GM13977 (cell line): ENCODE measurements at regions not wholly inside any gene's neighbourhood (a gene's known extent, or its start where the extent isn't known, plus 50 kb on each side); places are given as distances from the start of the nearest gene placed in this dataset.

Source experiments
- DNase-seq: peaks from one replicate; pipeline ENCODE4 v3.0.0; 2012; ENCODE audit warnings: low spot score
- in situ Hi-C: fragments of 300-500 bp; cut with MboI; formaldehyde crosslinking; loops from one replicate; pipeline ENCODE4 v1.12.0; 2022; ENCODE audit warnings: low sequenced_read_pairs, low pct_unique_long_range_greater_than_20kb, mixed read lengths, inconsistent platforms; ENCODE audit not compliant: unreplicated experiment
- TF ChIP-seq, protein P1 (sequence below): IDR thresholded peaks from 2 replicates; pipeline ENCODE4 v1.5.1; 2012; ENCODE audit warnings: mild to moderate bottlenecking, control low read depth; ENCODE audit not compliant: insufficient read depth; ENCODE audit errors: extremely low read depth, missing control alignments

DNA sequence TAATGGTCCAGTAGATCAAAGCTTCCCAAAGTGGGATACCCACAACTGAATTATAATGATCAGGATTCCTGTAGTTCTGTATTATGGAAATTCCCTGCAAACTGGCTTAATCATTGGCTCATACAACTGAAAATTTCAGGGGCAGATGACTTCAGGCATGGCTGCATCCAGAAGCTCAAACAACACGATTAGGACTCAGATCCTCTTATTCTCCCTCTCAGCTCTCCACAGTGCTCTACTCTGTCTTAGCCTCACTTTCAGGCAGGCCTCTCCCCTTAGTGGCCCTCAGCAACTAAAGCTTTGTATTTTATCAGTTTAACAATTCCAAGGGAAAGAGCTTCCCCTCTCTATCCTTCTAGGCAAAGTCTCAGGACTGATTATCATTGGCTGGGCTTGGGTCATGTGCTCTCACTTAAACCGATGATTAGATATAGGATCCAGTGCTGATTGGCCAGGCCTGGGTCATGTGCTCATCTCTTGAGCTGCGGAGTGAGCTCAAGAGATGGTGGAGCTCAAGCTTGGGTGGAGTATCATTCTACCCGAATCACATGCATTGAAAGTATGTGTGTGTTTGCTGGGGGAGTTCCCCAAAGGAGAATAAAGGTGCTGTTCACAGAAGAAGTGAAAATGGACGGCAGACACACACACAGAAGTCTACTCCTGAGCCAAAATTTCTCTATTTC lies 57.9 kb upstream of the RUNX3 start:
- peak; percentile 52 for DNase-seq
- TF ChIP-seq, protein P1, sequence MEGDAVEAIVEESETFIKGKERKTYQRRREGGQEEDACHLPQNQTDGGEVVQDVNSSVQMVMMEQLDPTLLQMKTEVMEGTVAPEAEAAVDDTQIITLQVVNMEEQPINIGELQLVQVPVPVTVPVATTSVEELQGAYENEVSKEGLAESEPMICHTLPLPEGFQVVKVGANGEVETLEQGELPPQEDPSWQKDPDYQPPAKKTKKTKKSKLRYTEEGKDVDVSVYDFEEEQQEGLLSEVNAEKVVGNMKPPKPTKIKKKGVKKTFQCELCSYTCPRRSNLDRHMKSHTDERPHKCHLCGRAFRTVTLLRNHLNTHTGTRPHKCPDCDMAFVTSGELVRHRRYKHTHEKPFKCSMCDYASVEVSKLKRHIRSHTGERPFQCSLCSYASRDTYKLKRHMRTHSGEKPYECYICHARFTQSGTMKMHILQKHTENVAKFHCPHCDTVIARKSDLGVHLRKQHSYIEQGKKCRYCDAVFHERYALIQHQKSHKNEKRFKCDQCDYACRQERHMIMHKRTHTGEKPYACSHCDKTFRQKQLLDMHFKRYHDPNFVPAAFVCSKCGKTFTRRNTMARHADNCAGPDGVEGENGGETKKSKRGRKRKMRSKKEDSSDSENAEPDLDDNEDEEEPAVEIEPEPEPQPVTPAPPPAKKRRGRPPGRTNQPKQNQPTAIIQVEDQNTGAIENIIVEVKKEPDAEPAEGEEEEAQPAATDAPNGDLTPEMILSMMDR, result no peak
- in situ Hi-C loops, result no loop called here

DNA sequence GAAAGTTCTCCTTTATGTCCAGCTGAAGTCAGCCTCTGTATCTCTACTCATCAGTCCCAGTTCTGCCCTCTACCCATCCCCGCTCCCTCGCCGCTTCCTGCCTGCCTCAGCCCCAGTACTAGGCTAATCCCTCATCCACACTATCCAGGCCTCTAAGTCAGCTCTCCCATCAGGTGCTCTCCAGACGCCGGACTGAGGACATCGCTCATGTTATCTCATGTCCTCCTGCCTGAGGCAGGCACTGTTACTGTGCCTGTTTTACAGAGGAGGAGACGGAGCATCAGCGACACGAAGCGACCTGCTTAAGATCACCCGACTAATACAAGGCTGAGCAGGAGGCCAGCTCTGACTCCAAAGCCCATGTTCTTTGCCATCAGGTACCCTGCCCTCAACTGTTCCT lies 57.3 kb upstream of the RUNX3 start:
- DNase-seq, result no peak
- in situ Hi-C loops, result no loop called here
- TF ChIP-seq, protein P1, result no peak

DNA sequence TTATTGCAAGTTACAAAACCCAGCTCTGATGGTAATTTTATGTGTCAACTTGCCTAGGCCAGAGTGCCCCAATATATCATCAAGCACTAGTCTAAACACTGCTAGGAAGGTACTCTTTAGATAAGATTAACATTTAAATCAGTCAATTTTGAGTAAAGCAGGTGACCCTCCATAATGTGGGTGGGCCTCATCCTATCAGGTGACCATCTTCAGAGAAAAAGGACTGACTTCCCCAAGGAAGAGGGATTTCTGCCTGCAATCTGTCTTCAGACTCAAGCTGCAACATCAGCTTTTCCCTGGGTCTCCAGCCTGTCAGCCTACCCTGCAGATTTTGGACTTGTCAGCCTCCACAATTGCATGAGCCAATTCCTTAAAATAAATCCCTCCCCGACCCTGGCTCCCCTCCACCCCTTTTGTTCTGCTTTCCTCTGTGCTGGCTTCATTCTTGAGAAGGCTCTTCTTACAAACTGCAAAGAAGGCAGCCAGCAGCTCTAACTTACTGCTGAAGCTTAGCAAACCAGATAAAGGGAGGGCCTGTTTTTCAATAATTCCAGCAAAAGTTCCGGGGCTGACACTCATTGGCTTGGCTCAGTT lies 56.4 kb upstream of the RUNX3 start:
- in situ Hi-C loops, result no loop called here
- TF ChIP-seq, protein P1, result no peak
- DNase-seq, result no peak

DNA sequence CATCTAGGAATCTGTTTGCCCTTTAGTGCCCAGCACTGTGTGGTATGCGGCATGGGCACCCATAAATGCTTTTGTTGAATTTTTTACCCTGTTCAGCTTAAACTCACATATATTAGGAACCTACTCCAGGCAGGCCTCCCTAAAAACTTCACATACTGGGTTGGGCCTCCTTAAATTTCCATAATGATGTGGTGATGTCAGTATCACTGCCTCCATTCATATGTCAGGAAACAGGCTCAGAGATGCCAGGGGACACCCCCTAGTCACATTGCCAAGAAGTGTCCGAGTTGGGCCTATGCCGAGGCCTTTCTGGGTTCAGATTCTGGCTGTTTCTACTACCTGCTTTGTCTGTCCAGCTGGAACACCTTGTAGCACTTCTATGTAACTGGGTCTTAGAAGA lies 55.7 kb upstream of the RUNX3 start:
- no peak for DNase-seq
- in situ Hi-C loops, result no loop called here
- TF ChIP-seq, protein P1, result no peak

DNA sequence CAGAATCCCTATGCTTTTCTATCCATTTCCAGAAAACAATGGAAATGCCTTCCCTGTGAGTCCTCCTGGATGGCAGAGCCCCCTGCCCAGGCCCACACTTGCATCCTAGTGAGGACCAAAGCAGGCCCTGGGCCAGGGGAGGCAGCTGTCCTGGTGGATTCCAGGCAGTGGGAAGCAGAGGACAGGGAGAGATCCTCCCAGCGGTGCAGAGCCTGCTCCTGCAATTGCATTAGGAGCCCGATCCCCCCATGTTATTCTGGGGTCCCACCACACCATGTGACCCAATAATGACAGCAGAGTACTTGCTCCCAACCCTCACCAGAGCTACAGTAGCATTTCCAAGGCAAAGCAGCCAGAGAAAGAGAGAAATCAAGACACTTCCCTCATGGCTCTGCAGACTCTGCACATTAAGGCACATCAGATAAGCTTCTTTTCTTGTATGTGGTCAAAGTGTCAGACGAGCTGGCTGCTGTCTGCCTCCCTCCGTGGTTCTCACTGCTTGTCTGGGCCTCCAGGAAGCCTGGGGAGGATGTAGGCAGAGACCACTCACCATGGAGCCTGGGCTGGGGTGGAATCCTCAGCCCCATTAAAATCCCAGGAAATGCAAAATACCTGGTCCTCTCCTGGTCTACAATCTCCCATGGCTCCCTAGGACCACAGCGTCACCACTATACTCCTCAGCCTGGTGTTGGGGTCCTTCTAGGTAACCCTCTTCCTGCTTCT lies 54.9 kb upstream of the RUNX3 start:
- TF ChIP-seq, protein P1, result no peak
- in situ Hi-C loops, result no loop called here
- DNase-seq, result no peak

DNA sequence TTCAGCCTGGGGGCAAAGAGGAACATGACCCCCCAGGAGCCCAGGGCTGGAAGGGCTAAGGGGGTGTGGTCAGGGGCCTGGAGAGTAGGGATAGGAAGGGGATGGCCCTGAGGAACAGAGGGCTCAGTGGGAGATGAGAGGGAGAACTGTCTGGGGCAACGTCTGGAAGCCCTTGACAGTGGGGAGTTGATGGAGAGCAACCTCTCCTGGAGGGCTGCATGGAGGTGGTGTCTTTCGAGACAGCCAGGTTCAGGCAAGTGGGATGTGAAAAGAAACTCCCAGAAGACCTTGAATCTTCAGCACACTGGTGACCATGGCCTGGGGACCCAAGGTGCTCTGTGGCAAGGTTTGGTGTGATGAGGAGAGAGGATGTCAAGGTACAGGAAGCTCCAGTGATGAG lies 54.2 kb upstream of the RUNX3 start:
- in situ Hi-C loops, result no loop called here
- TF ChIP-seq, protein P1, result no peak
- no peak for DNase-seq
